ENCODE measurements at regions not wholly inside any gene's neighbourhood (a gene's known extent, or its start where the extent isn't known, plus 50 kb on each side); places are given as distances from the start of the nearest gene placed in this dataset.

- TF ChIP-seq ZBTB7A (IDR thresholded peaks at IDR 0.05; ENCODE audit: low read depth): no peak
- TF ChIP-seq MAX (IDR thresholded peaks at IDR 0.05): no peak
- no peak for TF ChIP-seq USF1 (IDR thresholded peaks at IDR 0.05)
- TF ChIP-seq TAF1 (IDR thresholded peaks at IDR 0.05; ENCODE audit: low read depth): no peak
- no peak for TF ChIP-seq CREB1 (IDR thresholded peaks at IDR 0.05; ENCODE audit: low read depth)
- no peak for TF ChIP-seq YY1 (IDR thresholded peaks at IDR 0.05; ENCODE audit: low read depth)
- TF ChIP-seq NFIC (IDR thresholded peaks at IDR 0.05): no peak
- TF ChIP-seq FOXM1 (IDR thresholded peaks at IDR 0.05; ENCODE audit: borderline replicate concordance, low read depth): no peak
- TF ChIP-seq TCF12 (IDR thresholded peaks at IDR 0.05; ENCODE audit: low read depth): no peak
- no peak for TF ChIP-seq RAD21 (IDR thresholded peaks at IDR 0.05; ENCODE audit: low read depth)
- TF ChIP-seq REST (IDR thresholded peaks at IDR 0.05; ENCODE audit: low read depth): no peak
- no peak for TF ChIP-seq EGR1 (IDR thresholded peaks at IDR 0.05)
Observed at GRCh38 chr13:44317752-44318151, 55.9 kb upstream of the SERP2 start.

- TF ChIP-seq FOXM1 (IDR thresholded peaks at IDR 0.05; ENCODE audit: borderline replicate concordance, low read depth): no peak
- TF ChIP-seq ZBTB7A (IDR thresholded peaks at IDR 0.05; ENCODE audit: low read depth): no peak
- no peak for TF ChIP-seq EP300 (IDR thresholded peaks at IDR 0.05; ENCODE audit: borderline replicate concordance)
- no peak for TF ChIP-seq RAD21 (IDR thresholded peaks at IDR 0.05; ENCODE audit: low read depth)
- no peak for TF ChIP-seq CREB1 (IDR thresholded peaks at IDR 0.05; ENCODE audit: low read depth)
- TF ChIP-seq NFIC (IDR thresholded peaks at IDR 0.05): no peak
- TF ChIP-seq TEAD4 (IDR thresholded peaks at IDR 0.05): no peak
- TF ChIP-seq USF1 (IDR thresholded peaks at IDR 0.05): no peak
- TF ChIP-seq EGR1 (IDR thresholded peaks at IDR 0.05): no peak
- TF ChIP-seq TCF12 (IDR thresholded peaks at IDR 0.05; ENCODE audit: low read depth): no peak
Observed at GRCh38 chr13:44318161-44318560, 55.5 kb upstream of the SERP2 start.

GRCh38 chr13:44320611-44321010 is 53.0 kb upstream of the SERP2 start:
- TF ChIP-seq CREB1 (IDR thresholded peaks at IDR 0.05; ENCODE audit: low read depth): no peak
- no peak for TF ChIP-seq TEAD4 (IDR thresholded peaks at IDR 0.05)
- no peak for TF ChIP-seq EGR1 (IDR thresholded peaks at IDR 0.05)
- TF ChIP-seq FOXM1 (IDR thresholded peaks at IDR 0.05; ENCODE audit: borderline replicate concordance, low read depth): no peak
- no peak for TF ChIP-seq ZBTB7A (IDR thresholded peaks at IDR 0.05; ENCODE audit: low read depth)
- no peak for TF ChIP-seq MAX (IDR thresholded peaks at IDR 0.05)
- TF ChIP-seq RAD21 (IDR thresholded peaks at IDR 0.05; ENCODE audit: low read depth): no peak
- TF ChIP-seq NFIC (IDR thresholded peaks at IDR 0.05): no peak

- TF ChIP-seq REST (IDR thresholded peaks at IDR 0.05; ENCODE audit: low read depth) (no peak), EGR1 (IDR thresholded peaks at IDR 0.05) (no peak), USF1 (IDR thresholded peaks at IDR 0.05) (no peak)
Observed at GRCh38 chr13:44321961-44322360, 51.7 kb upstream of the SERP2 start.

GRCh38 chr13:44322928-44323327 is 50.7 kb upstream of the SERP2 start:
- TF ChIP-seq RAD21 (IDR thresholded peaks at IDR 0.05; ENCODE audit: low read depth): no peak
- TF ChIP-seq TAF1 (IDR thresholded peaks at IDR 0.05; ENCODE audit: low read depth): no peak
- no peak for TF ChIP-seq EGR1 (IDR thresholded peaks at IDR 0.05)
- TF ChIP-seq ZBTB7A (IDR thresholded peaks at IDR 0.05; ENCODE audit: low read depth): no peak
- TF ChIP-seq MAX (IDR thresholded peaks at IDR 0.05): no peak
- TF ChIP-seq EP300 (IDR thresholded peaks at IDR 0.05; ENCODE audit: borderline replicate concordance): no peak
- TF ChIP-seq FOXM1 (IDR thresholded peaks at IDR 0.05; ENCODE audit: borderline replicate concordance, low read depth): no peak
- TF ChIP-seq USF1 (IDR thresholded peaks at IDR 0.05): no peak
- TF ChIP-seq REST (IDR thresholded peaks at IDR 0.05; ENCODE audit: low read depth): no peak
